ENCODE measurements at regions not wholly inside any gene's neighbourhood (a gene's known extent, or its start where the extent isn't known, plus 50 kb on each side); places are given as distances from the start of the nearest gene placed in this dataset.

DNA sequence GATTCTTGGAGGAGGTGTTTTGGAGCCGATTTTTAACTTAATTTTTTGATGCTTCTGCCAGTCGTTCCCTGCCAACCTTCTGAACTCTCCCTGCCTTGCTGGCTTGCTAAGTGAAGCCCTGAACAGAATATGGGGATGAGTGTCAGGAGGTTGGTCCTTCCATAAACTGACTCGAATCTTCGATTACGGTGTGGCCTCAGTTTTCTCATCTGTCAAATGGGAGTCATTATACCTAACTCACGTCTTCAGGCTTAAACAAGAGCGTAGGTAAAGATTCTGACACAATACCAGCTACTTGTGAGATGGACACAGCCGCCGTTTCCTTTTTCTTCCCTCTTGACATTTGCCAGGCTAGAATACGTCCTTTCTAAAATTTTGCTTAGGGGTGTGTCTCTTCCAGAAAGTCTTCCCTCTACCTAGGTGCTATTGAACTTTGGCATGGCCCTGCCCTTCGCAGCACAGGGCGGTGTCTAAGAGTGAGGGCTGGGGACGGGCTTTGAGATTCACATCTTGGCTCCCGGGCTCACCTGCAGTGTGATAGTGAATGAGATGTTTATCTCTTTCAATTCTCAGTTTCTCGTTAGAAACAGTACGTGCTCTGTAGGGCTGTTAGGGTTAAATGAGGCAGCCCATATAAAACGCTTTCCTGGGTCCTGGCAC is 190.6 kb upstream of the SDK2 start:
- DNase-seq (ENCODE audit: insufficient read length, low spot score) (no peak), FAIRE-seq (no peak)
- TF ChIP-seq, protein P1, sequence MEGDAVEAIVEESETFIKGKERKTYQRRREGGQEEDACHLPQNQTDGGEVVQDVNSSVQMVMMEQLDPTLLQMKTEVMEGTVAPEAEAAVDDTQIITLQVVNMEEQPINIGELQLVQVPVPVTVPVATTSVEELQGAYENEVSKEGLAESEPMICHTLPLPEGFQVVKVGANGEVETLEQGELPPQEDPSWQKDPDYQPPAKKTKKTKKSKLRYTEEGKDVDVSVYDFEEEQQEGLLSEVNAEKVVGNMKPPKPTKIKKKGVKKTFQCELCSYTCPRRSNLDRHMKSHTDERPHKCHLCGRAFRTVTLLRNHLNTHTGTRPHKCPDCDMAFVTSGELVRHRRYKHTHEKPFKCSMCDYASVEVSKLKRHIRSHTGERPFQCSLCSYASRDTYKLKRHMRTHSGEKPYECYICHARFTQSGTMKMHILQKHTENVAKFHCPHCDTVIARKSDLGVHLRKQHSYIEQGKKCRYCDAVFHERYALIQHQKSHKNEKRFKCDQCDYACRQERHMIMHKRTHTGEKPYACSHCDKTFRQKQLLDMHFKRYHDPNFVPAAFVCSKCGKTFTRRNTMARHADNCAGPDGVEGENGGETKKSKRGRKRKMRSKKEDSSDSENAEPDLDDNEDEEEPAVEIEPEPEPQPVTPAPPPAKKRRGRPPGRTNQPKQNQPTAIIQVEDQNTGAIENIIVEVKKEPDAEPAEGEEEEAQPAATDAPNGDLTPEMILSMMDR (IDR thresholded peaks at IDR 0.05; ENCODE audit: insufficient read depth, missing control alignments) = no peak

DNA sequence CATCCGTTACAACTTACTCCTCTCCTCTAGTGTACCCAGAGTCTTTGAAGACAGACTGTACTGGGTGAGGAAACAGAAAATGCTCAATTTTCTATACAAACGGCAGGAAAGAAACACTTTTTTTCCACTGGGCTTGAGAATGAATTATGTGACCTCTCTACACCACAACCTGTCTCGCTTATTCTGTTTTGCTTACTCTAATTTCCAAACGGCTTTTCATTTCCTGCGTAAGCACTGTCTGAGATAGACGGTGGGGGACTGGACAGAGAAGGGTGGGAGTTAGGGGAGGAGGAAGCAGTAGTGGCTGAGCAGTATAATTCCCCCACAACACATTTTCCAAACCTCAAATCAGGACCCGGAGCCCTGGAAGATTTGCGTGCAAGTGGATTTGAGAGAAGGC is 191.4 kb upstream of the SDK2 start:
- TF ChIP-seq, protein P1 (IDR thresholded peaks at IDR 0.05; ENCODE audit: insufficient read depth, missing control alignments) = no peak
- DNase-seq (ENCODE audit: insufficient read length, low spot score) (no peak), FAIRE-seq (no peak)

DNA sequence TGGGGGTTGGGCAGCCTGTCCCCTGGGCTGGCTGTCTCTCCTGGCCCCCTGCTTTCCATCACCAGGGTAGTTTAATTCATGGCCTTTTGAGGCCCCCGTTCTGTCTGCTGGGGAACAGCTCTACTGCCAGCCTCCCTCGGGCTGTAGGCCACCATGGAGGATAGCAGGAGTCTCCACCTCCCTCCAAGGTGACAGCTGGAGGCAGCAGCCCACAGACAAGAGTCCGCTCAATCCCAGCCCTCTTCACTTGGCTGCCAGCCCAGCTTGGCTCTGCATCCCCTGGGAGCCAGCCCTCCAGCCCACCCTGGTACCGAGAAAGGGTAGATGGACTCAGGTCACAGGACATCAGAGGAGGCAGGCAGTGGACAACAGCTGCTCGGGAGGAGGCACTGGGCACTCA is 194.6 kb upstream of the SDK2 start:
- TF ChIP-seq, protein P1 (IDR thresholded peaks at IDR 0.05; ENCODE audit: insufficient read depth, missing control alignments) = no peak
- DNase-seq (ENCODE audit: insufficient read length, low spot score) (no peak), FAIRE-seq (no peak)

DNA sequence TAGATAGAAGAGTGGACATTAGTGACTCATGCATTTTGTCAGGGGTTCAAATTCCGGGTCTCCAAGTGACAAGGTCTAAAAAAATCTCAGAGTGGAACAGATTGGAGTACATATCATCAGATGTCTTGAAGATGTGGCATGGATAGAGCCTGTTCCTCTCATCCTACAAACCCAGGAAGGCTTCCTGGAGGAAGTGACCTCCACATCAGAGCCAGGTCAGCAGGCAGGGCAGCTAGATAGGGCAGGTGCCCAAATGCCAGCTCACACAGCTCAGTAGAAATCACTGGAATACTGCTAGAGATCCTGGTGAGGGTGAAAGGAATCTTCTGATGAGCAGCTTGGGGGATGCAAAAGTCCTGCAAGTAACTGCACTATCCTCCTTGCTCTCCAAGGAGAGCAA is 196.6 kb upstream of the SDK2 start:
- FAIRE-seq = no peak
- DNase-seq (ENCODE audit: insufficient read length, low spot score) = no peak
- TF ChIP-seq, protein P1 (IDR thresholded peaks at IDR 0.05; ENCODE audit: insufficient read depth, missing control alignments) = no peak

DNA sequence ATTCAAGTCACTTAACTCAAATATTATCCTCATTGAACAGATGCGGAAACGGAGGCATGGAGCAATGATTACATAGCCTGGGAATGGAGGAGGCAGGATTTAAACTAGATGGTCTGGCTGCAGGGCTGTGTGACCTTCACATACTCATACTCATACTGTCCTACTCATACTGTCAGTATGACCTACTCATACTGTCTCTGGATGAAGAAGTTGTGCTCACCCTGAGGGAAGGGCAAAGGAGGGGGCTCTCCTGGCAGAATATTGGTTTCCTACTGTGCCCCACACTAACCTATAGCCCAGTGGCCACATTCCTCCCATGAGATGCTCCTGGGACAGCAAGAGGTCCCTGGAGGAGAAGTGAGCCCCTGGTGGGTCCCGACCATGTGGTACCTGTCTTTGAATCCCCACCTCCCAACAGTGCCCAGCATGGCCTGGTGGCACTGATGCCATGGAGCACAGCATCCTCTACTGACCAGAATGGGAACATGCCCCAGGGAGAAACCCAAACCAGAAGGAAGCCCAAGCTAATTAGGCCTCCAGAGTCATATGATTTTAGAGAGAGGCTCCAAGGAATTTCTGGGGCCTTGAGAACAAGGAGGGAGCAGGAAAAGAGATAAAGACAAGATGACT is 197.3 kb upstream of the SDK2 start:
- DNase-seq (ENCODE audit: insufficient read length, low spot score) (peak; percentile 37), FAIRE-seq (no peak)
- TF ChIP-seq, protein P1 (IDR thresholded peaks at IDR 0.05; ENCODE audit: insufficient read depth, missing control alignments) = peak; percentile 57

DNA sequence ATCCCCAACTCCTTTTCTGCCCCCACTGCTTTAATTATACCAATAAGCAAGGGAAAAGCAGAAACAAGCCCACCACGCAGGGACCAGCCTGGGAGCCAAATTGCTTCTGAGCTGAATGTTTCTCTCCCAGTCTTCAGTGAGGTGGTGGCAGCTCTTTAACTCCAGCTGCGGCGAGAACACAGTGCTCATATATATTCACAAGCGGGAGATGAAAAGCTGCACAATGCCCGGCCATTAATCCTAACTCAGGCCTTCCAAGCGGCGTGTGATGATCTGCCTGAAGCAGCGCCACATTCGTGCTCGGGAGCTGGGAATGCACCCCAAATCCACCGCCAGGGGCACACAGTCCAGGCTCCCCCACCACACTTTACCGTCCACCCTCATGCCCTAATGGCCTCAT is 203.7 kb upstream of the SDK2 start:
- DNase-seq (ENCODE audit: insufficient read length, low spot score) = no peak
- FAIRE-seq = no peak
- TF ChIP-seq, protein P1 (IDR thresholded peaks at IDR 0.05; ENCODE audit: insufficient read depth, missing control alignments) = no peak

DNA sequence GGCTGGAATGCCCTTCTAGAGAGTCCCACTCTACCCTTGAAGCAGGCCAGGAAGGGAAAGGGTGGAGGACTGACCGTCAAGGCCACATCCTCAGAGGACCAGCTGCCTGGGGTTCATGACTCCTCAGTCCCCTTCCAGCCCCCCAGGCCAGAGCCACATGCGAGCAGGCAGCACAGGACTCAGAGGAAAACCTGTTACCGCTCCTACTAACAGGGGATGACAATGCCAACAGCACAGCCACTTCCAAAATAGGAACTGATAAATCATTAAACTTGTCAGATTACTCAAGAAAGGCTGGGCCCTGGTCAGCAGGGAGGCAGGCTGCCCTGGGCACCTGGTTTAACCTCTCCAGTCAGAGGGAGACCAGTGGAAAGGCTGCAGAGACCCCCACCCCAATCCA is 206.2 kb upstream of the SDK2 start:
- FAIRE-seq = no peak
- DNase-seq (ENCODE audit: insufficient read length, low spot score) = no peak
- TF ChIP-seq, protein P1 (IDR thresholded peaks at IDR 0.05; ENCODE audit: insufficient read depth, missing control alignments) = no peak
